ENCODE measurements at regions not wholly inside any gene's neighbourhood (a gene's known extent, or its start where the extent isn't known, plus 50 kb on each side); places are given as distances from the start of the nearest gene placed in this dataset.

DNA sequence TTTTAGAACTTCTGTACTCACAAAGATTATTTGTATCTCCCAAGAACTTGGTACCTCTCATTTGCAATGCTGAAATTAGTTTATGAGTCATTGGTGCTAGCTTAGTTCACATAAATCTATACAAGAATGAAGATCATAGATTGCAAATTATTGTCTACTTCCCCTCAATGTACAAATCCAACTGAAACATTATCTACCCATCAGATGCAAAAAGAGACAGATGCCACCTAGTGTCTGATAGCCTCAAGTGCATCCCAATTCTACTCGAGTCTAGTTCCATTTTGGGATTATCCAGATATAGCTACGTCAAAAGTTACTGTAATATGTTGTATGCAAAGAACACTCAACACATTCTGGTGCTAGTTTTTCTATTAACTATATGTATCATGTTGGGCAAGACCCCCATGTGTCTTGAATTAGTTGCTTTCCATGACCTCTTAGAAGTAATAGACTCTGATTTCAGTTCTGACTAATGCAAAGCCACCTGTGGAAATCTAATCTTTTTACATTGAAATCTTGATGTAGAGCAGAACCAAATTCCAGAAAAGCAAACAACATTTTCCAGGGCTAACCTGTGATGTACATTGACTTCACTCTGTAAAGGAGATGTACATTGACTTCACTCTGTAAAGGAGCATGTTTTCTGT is 210.0 kb downstream of the RBM43 start:
- TF ChIP-seq, protein P1, sequence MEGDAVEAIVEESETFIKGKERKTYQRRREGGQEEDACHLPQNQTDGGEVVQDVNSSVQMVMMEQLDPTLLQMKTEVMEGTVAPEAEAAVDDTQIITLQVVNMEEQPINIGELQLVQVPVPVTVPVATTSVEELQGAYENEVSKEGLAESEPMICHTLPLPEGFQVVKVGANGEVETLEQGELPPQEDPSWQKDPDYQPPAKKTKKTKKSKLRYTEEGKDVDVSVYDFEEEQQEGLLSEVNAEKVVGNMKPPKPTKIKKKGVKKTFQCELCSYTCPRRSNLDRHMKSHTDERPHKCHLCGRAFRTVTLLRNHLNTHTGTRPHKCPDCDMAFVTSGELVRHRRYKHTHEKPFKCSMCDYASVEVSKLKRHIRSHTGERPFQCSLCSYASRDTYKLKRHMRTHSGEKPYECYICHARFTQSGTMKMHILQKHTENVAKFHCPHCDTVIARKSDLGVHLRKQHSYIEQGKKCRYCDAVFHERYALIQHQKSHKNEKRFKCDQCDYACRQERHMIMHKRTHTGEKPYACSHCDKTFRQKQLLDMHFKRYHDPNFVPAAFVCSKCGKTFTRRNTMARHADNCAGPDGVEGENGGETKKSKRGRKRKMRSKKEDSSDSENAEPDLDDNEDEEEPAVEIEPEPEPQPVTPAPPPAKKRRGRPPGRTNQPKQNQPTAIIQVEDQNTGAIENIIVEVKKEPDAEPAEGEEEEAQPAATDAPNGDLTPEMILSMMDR (IDR thresholded peaks at IDR 0.05; ENCODE audit: low read length), result peak; percentile 82
- TF ChIP-seq EZH2 (IDR thresholded peaks at IDR 0.05; ENCODE audit: borderline replicate concordance, low read length), result no peak
